GM06990 (cell line): ENCODE measurements at regions not wholly inside any gene's neighbourhood (a gene's known extent, or its start where the extent isn't known, plus 50 kb on each side); places are given as distances from the start of the nearest gene placed in this dataset.
"Not testable (repeated sequence)": the region's sequence is repeated elsewhere in the genome, so short reads cannot be mapped to it uniquely, and the experiment has no call there.

Source experiments
- DNase-seq: peaks from one replicate; pipeline ENCODE4 v3.0.0-alpha.2; 2011; ENCODE audit not compliant: insufficient read length; ENCODE audit errors: extremely low read depth
- H3K27me3 ChIP-seq: replicated peaks from 2 replicates; pipeline ENCODE4 v1.6.0; 2011; ENCODE audit warnings: low read length; ENCODE audit not compliant: control insufficient read depth, insufficient read depth
- H3K36me3 ChIP-seq: 2 replicates; pipeline ENCODE4 v1.5.1; 2011; ENCODE audit warnings: low read length; ENCODE audit not compliant: control insufficient read depth, insufficient read depth
- H3K4me3 ChIP-seq: replicated peaks from 2 replicates; pipeline ENCODE4 v1.5.1; 2011; ENCODE audit warnings: low read depth, mild to moderate bottlenecking, control low read depth, low read length
- CTCF ChIP-seq: IDR thresholded peaks from 2 replicates; pipeline ENCODE4 v1.5.1; 2011; ENCODE audit warnings: low read length, control low read depth, mild to moderate bottlenecking, inconsistent platforms; ENCODE audit not compliant: insufficient read depth, poor library complexity, severe bottlenecking

- no peak for DNase-seq
- Histone ChIP-seq H3K4me3 (no peak overlapping the region), H3K27me3 (no peaks in the 10 kb centered on the region), H3K36me3 (no peaks in the 10 kb centered on the region; the same call in 1 of the 2 replicates)
- no peak for TF ChIP-seq CTCF
Observed at GRCh38 chr6:6491761-6492160, 96.8 kb upstream of the LY86 start.

- Histone ChIP-seq H3K36me3 (no peaks in the 10 kb centered on the region; the same call in 1 of the 2 replicates), H3K4me3 (no peak overlapping the region), H3K27me3 (no peaks in the 10 kb centered on the region)
- DNase-seq, result no peak
- no peak for TF ChIP-seq CTCF
Observed at GRCh38 chr6:6492675-6493074, 95.8 kb upstream of the LY86 start.

GRCh38 chr6:6494139-6494538 is 94.4 kb upstream of the LY86 start:
- H3K27me3 ChIP-seq, H3K36me3 ChIP-seq, DNase-seq, H3K4me3 ChIP-seq: not testable (repeated sequence)

GRCh38 chr6:6494677-6495076 is 93.8 kb upstream of the LY86 start:
- peak; percentile 77 for TF ChIP-seq CTCF
- no peak for DNase-seq
- H3K4me3 ChIP-seq, result no peak overlapping the region
- no peaks in the 10 kb centered on the region; the same call in 1 of the 2 replicates for H3K36me3 ChIP-seq
- H3K27me3 ChIP-seq, result no peaks in the 10 kb centered on the region

- Histone ChIP-seq H3K36me3 (no peaks in the 10 kb centered on the region; the same call in 1 of the 2 replicates), H3K4me3 (no peak overlapping the region), H3K27me3 (no peaks in the 10 kb centered on the region)
- no peak for TF ChIP-seq CTCF
- no peak for DNase-seq
Observed at GRCh38 chr6:6495851-6496250, 92.7 kb upstream of the LY86 start.

GRCh38 chr6:6497541-6497940 is 91.0 kb upstream of the LY86 start:
- Histone ChIP-seq H3K4me3 (no peak overlapping the region), H3K27me3 (no peaks in the 10 kb centered on the region), H3K36me3 (no peaks in the 10 kb centered on the region)
- no peak for DNase-seq
- no peak for TF ChIP-seq CTCF
